ENCODE measurements at regions not wholly inside any gene's neighbourhood (a gene's known extent, or its start where the extent isn't known, plus 50 kb on each side); places are given as distances from the start of the nearest gene placed in this dataset.
"Not testable (repeated sequence)": the region's sequence is repeated elsewhere in the genome, so short reads cannot be mapped to it uniquely, and the experiment has no call there.

DNA sequence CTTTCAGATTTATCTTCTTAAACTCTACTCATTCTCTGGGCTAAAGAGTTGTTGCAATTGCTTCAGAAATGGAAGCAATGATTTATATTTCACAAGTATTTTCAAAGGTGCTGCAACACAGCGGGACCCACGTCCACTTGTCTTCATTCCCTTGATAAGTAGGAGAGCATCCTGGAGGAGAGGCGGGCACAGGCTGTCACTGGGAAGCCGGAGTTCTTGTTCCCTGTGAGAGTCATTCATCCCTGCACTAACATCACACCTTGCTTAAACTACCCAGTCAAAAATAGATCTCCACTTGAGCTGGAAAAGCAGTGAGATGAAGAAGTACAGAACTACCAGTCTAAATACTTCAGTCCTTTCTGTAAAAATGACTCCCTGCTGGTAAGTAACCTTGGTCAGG, 160.5 kb upstream of the RASSF8 start:
- no peak for DNase-seq

DNA sequence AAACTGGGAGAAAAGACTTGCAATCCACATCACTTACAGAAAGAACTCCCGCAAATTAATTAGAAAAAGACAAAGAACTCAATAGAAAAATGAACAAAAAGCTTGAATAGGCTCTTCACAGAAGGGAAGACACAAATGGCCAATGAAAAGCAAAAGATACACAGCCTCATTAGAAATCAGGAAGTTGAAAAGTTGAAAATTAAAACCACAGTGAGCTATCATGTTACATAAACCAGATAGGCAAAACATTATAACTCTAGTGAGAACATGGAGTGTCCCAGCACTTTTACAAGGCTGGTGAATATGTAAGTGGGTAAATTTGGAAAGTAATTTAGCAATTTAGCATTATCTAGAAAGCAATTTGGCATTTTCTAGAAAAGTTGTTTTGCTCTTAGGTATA, 158.4 kb upstream of the RASSF8 start:
- no peak for DNase-seq

DNA sequence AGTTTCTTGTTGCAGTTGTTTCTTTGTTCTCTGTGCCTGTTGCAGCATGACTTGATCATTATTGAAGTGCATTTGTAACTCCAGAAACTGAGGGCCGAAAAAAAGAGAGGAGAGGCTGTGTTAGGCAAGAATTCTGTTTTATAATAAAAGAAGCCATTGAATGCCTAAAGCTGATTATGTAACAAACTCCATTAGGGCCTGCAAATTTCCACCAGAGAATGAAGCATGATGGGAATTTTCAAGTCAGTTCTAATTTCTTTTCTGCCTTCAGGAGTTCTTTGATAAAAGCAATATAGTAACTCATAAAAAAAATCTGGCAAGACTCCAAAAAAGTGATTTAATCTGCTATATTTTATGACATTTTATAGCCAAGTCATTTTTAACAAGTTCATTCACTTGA, 156.7 kb upstream of the RASSF8 start:
- no peak for DNase-seq

DNA sequence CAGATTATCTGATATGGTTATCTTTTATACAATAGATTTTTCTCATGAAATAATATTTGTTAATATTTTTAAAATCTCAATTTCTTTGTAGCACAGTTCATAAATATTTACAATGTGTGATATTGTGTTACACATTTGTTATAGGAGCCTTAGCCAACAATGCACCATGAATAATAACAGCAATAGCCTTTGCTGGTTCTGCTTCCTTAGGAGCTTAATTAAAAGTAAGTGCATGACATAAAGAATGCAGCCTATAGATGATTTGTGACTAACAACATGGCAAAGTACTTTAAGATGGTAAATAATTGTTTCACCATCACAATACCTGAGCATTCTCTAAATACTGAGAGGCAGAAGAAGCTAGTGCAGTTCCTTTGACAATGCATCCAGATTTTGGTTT, 156.3 kb upstream of the RASSF8 start:
- no peak for DNase-seq

DNA sequence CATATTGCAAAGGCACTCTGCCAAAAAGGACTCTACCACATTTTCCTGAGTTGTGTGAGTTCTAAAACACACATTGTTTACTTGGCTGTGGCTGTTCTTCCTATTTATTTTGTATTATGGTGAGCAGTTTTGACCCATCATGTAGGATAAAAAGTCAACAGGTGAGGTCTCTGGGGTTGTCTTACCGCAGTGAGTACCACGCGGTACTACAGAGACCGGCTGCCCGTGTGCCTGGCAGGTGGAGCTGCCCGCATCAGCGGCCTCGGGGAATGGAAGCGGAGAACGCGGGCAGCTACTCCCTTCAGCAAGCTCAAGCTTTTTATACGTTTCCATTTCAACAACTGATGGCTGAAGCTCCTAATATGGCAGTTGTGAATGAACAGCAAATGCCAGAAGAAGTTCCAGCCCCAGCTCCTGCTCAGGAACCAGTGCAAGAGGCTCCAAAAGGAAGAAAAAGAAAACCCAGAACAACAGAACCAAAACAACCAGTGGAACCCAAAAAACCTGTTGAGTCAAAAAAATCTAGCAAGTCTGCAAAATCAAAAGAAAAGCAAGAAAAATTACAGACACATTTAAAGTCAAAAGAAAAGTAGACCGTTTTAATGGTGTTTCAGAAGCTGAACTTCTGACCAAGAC, 155.3 kb upstream of the RASSF8 start:
- not testable (repeated sequence) for DNase-seq

DNA sequence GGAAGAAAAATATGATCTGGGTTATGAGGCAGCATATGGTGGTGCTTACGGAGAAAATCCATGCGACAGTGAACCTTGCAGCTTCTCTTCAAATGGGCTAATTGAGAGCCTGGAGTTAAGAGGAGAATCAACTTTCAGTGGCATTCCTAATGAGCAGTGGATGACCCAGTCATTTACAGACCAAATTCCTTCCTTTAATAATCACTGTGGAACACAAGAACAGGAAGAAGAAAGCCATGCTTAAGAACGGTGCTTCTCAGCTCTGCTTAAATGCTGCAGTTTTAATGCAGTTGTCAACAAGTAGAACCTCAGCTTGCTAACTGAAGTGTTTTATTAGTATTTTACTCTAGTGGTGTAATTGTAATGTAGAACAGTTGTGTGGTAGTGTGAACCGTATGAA, 154.2 kb upstream of the RASSF8 start:
- DNase-seq: not testable (repeated sequence)

DNA sequence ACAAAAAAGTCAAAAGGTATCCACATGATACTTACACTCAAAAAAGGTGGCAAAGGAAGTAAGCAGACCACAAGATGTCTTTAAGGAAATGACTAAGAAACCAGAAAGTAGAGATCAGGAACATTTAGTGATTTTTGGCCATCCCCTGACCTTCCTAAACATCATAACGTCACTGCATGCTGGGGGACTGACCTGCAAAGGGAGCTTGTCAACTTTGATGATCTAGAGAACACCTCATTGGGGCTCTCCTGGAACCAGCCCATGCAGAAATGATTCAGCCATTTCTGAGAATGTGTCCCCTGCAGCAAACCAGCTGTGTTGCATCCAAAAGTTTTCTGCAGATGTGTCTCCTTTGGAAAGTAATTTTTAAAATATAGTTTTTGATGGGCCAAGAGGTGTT, 152.2 kb upstream of the RASSF8 start:
- DNase-seq: no peak

DNA sequence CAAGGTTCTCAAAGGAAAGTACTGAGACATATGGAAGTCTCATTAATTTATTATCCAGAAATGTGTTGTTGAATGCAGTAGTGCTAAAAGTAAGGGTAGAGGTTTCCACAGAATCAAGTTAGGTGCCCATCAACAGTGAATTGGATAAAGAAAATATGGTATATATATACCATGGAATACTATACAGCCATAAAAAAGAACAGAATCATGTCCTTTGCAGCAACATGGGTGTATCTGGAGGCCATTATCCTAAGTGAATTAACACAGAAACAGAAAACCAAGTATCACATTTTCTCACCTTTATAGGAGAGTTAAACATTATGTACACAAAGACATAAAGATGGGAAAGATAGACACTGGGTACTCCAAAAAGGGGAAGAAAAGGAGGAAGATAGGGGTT, 149.9 kb upstream of the RASSF8 start:
- no peak for DNase-seq

DNA sequence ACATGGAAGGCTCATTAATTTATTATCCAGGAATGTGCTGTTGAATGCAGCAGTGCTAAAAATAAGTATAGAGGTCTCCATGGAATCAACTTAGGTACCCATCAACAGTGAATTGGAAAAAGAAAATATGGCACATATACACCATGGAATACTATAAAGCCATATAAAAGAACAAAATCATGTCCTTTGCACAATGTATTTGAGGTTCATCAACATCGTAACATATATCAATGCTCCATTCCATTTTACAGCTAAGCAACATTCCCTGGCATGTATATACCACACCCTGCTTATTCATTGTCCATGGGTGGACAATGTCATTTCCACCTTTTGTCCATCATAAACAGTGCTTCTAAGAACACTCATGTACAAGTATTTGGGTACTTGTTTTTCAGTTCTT, 147.8 kb upstream of the RASSF8 start:
- no peak for DNase-seq

DNA sequence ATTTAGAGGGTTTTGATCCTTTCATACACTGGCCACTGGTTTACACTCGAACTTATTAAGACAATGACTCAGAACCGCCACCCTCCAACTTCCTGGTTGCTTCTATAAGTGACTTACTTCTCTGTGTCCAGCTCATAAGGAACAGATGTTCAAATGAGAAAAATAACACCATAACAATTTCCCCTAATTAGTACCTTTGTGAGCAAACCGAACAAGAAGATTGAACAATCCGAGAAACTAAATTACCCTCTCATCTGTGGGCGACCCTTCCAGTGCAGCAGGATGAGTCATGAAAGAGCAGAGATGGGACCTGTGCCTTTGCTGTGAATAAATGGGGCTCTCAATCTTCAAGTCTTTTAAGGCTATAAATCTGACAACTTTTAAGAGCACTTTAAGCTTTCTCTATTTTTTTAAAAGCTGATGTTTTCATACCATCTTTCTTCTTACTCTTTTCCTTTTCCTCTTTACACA, 146.8 kb upstream of the RASSF8 start:
- DNase-seq: no peak

DNA sequence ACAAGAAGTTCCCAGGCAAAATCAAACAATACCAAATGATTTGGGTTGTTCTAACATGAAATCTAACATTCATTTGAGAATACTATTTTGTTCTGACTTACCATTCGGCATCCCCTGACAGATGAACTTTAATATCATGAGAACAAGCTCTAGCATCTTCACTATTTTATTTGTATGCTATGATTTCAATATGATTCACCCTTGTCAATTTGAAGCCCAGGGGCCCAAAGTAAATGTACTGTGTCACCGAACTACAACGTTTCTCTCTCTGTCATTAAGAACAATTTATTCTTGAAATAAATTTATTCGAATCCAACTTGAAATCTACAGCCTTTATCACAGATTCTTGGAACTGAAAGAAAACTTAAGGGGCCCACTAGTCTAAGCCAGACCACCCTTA, 146.2 kb upstream of the RASSF8 start:
- no peak for DNase-seq

DNA sequence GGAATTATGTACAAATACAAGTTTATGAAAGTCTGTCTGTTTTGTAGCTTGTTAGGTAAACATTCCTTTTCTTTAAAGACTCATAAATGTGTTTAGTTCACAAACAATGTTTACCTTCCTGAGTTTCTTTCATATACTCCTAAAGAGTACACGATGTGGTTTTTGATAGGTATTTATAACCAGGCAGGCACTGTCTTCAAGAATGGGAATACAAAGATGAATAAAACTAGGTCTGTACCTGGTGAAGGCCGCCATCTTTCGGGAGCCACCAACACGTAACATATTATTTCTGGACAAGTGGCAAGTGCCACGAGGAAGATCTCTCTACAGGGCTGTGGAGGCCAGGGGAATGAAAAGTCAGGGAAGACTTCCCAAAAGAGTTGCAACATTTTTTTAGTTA, 144.6 kb upstream of the RASSF8 start:
- DNase-seq: no peak

DNA sequence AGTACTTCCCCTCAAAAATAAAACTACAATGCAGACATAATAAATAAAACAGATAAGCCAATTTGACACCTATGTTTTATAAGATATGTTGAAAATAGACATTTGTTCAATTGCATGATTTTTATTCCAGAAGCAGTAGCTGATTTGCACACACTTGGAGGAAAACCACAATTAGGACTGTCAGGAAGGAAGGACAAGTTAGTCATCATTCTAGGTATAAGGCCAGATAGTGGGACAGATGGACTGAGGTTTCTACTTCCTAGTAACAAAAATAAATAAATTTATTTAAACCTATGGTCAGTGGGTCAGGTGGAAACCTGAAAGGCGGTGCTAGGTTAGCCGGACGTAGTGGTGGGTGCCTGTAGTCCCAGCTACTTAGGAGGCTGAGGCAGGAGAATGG, 141.8 kb upstream of the RASSF8 start:
- DNase-seq: no peak

DNA sequence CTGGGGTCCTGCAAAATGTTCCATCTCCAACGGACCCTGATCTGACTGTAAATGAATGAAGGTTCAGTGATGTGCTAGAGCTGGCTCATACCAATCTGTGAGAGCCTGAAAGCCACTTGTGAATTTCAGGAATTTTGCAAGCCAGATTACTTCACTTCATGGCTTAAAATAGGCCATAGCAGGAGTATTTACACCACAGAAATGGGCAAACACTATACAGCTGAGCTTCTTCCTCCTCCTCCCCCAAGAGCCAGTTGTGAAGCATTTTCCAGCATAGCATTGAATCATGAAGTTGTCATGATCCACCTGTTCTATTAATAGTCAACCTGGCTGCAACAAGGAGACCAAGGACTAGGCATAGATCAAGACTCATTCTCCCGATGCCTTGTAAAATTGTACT, 141.3 kb upstream of the RASSF8 start:
- DNase-seq: no peak

DNA sequence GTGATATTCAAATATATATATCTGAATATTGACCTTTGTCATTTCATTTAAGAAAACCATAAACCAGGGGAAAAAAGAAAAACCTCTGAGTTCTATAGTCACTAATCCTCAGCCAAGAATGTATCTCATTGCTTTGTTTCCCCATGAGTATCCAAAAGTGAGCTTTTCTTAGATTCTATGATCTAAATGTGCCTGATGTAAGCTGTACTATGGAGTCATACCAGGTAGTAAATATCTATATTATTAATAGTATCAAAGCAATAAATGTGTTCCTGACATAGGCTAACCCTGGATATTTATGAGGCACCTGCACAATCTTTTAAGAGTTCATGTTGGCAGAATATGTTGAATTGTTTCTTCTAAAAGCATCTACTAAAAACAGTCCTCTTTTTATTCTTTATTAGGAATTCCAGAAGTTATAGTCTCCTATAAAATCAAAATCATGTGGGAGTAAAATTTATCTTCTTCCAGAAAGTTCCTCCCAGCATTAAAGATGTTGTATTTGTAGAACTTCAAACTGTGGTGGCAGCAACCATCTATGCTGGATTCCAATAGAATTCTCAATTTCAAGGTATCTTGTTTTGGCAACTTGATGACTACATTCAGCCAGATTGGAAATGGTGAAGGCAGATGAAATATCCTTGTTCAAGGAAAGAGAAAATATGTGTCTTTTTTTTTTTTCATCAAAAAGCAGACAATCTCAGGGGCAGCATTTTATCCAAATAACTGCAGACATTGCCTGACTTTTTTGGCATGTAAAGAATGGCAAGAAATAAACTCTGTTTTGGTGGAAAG, 139.7 kb upstream of the RASSF8 start:
- DNase-seq: no peak

DNA sequence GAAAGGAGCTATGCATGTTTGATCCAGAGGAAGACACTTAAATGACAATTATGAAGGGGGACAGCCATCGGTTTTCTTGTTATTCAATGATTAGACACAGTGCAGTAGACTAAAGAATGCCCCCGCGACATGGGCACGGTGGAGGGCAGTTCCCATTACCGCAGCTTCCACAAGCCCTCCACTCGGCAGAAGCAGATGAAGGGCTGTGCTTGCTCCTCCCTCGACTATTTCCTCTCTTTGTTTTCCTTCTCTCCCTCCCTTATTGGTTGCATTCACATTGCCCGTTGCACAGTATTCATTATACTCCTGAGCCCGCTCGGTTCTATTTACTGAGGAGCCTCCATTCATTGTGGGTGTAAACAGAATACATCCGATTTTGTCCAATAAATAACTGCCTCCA, 138.8 kb upstream of the RASSF8 start:
- no peak for DNase-seq

DNA sequence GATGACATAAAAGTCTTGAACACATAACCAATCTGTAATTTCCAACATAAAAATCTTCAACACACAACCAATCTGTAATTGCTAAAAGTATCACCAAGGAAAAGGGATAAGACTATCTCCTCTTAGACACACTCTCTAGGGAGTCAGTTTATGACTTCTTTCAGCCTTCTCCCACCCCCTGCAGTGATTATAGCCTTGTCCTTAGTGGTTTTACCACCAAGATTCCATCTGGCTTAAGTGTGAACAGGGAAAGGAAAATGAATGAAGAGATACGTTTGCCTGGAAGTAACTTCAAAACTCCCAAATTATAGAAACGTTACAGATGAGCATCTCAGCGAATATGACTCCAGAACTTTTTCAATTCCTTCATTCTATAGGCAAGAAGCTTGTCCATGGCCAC, 136.2 kb upstream of the RASSF8 start:
- DNase-seq: no peak

DNA sequence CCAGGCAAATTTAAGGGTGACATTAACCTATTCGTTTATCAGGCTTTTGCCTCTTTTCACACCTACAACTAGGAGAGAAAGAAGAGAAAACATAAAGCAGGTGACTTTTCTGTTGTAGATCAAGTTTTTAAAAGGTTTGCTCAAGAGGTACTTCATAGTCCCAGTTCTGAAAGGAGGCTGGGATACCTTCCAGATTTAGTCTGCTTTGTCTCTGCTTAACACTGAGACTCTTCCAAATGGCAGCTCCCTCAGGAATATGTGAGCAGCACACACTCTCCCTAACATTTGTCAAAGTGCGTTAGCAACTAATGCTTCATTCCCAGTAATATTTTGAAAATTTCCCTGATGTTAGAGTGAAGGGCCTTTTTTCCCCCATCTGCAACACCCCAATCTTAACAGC, 133.7 kb upstream of the RASSF8 start:
- no peak for DNase-seq

DNA sequence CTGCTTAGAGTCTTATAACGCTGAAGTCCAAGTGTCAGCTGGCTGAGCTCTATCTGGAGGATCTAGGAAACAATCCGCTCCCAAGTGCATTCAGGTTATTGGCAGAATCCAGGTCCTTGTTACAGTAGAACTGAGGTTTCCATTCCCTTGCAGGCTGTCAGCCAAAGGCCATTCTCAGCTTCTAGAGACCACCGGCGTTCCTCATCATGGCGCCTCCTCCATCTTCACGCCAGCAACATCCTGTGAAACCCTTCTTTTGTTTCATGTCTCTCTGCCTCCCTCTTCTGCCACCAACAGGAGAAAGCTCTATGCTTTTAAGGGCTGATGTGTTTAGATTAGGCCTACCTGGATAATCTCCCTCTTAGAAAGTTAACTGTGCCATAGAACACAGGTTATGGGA, 133.0 kb upstream of the RASSF8 start:
- no peak for DNase-seq

DNA sequence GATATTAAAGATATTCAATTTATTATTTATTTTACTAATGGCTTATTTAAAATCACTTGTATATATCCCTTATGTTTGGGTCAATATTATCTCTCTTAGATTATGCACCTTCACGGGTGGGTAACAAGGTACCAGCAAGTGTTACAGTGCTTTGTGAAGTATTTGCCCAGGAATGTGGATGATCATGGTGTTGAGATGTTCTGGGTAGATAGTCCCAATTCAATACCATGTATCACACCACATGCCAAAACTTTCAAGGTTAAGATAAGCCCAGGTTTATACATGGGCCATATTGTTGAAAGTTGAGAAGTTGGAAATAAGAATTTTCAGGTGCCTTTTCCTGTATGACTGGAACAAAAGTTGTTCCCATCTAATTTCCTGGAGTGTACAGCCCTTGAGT, 131.3 kb upstream of the RASSF8 start:
- no peak for DNase-seq

DNA sequence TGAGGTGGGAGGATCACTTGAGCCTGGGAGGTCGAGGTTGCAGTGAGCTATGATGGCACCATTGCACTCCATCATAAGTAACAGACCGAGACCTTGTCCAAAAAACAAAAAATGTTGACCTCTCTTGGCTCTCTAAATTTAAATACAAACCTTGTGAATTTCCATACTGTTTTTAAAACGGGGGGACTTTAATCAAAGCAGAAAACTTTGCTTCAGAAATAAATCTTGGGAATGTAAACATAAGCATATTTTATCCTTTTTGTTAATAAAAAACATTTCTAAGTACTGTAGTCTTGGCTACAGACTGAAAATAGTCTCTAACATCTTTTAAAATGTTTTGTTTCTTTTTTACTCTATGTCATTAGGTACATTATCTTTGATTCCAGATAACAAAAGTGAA, 130.7 kb upstream of the RASSF8 start:
- no peak for DNase-seq

DNA sequence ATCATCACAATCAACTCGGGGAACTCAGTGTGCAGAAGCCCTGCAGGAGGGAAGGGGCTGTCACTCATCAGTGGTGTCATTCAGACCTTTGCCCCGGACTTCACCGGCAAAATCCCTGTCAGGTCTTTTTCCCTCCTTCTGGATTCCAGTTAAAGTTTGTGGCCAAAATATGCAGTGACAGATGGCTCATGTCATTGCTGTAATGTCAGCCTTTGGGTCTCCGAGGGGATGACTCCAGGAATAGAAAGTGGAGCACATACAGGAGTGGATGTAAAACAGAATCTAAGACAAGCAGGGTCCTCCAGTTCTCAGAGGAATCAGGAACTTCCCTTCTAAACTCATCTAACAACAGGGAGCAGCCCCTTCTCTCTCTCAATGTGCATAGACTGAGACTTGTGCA, 130.3 kb upstream of the RASSF8 start:
- DNase-seq: no peak

DNA sequence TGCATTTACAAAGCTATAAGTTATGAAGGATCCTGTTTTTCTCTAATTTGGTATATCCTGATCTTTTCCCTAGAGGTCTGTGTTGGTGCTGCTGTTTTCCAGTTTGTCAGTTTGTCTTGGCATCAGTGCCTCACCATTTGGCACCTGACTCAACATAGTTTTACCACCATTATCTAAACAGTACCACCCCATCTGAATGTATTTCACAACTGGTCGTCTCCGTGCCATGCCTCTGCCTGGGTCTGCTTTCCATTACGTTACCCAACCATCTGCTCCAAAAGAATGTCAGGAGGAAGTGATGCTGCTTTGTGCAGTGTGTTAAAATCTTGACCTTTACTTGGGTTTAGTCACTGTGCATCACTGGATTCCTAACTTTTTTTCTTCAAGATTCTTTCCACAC, 129.3 kb upstream of the RASSF8 start:
- DNase-seq: no peak

DNA sequence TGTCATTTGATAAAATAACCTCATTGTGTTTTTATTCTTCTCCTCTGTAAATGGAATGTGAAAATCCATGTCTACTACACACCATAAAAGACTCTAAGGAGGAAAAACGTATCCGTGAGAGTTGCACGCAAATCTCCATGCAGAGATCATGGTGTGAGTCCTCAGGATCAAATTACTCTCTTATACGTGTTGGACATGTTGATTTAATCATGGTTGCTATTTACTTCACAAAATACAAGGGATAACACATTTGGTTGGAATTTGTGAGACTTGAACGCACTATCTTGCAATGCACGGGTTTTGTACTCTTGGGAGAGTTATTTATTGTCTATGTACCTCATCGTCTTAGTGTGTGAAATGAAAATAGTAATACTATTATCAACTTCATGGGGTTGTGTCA, 128.0 kb upstream of the RASSF8 start:
- DNase-seq: no peak

DNA sequence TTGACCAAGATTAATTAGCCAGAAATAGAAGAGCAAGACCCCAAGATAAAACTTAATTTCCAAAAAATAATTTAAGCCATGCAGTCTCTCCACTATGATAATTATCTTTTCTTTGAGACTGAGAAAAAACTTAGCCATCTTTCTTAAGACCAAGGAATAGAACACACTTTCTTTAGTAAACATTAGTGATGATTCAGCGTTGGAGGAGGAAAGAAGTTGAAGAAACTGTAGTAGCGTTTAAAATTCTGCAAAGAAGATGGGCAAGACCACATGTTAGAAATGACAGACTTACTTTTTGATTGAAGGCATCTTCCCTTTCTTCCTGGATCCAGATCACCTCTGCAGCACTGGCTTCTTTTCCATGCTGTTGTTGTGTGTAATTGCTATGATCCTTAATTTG, 124.8 kb upstream of the RASSF8 start:
- no peak for DNase-seq

Data from CD4-positive, alpha-beta T cell treated with Interferon gamma for 1 hour (primary cell).